Neural cell (in vitro differentiated cells): ENCODE measurements at regions not wholly inside any gene's neighbourhood (a gene's known extent, or its start where the extent isn't known, plus 50 kb on each side); places are given as distances from the start of the nearest gene placed in this dataset.

Experiments used
- H2AFZ ChIP-seq: fragments of 200-600, 300-800 bp; sonication (generic), shearing (Covaris generic); 2 replicates; pipeline ENCODE4 v1.6.0; 2014; ENCODE audit warnings: low read depth, mild to moderate bottlenecking, antibody characterized with exemption, low read length, moderate library complexity
- H3F3A ChIP-seq: fragments of 200-600 bp; shearing (Covaris generic); 2 replicates; pipeline ENCODE4 v1.6.1; 2016; ENCODE audit warnings: mild to moderate bottlenecking, moderate library complexity, mixed read lengths, antibody characterized with exemption, low read length; ENCODE audit not compliant: insufficient read depth, poor library complexity, severe bottlenecking
- H3K27ac ChIP-seq: fragments of 200-600, 300-800 bp; sonication (generic), shearing (Covaris generic); 2 replicates; pipeline ENCODE4 v1.5.1; 2014; ENCODE audit warnings: mild to moderate bottlenecking, low read length, moderate library complexity
- H3K27me3 ChIP-seq: fragments of 300-800, 200-600 bp; sonication (generic), shearing (Covaris generic); 2 replicates; pipeline ENCODE4 v1.6.0; 2014; ENCODE audit warnings: mild to moderate bottlenecking, low read depth, low read length, moderate library complexity; ENCODE audit not compliant: insufficient read depth
- H3K36me3 ChIP-seq: fragments of 300-800, 200-600 bp; sonication (generic), shearing (Covaris generic); 2 replicates; pipeline ENCODE4 v1.5.1; 2014; ENCODE audit warnings: mild to moderate bottlenecking, antibody characterized with exemption, low read length, moderate library complexity; ENCODE audit not compliant: insufficient read depth
- H3K4me2 ChIP-seq: fragments of 300-800, 200-600 bp; sonication (generic), shearing (Covaris generic); 2 replicates; pipeline ENCODE4 v1.6.0; 2014; ENCODE audit warnings: mild to moderate bottlenecking, low read length
- H3K4me3 ChIP-seq: fragments of 300-800, 200-600 bp; sonication (generic), shearing (Covaris generic); 2 replicates; pipeline ENCODE4 v1.5.1; 2014; ENCODE audit warnings: mild to moderate bottlenecking, low read length, moderate library complexity
- H3K79me2 ChIP-seq: fragments of 200-600 bp; shearing (Covaris generic); replicated peaks from 2 replicates; pipeline ENCODE4 v1.6.0; 2014; ENCODE audit warnings: mild to moderate bottlenecking, low read length, moderate library complexity; ENCODE audit not compliant: insufficient read depth
- H3K9ac ChIP-seq: fragments of 300-800, 200-600 bp; sonication (generic), shearing (Covaris generic); 2 replicates; pipeline ENCODE4 v1.6.1; 2016; ENCODE audit warnings: mild to moderate bottlenecking, low read length, mixed read lengths
- H3K9me2 ChIP-seq: fragments of 200-600 bp; shearing (Covaris generic); 2 replicates; pipeline ENCODE4 v1.6.1; 2016; ENCODE audit warnings: mild to moderate bottlenecking, low read length, mixed read lengths; ENCODE audit not compliant: insufficient read depth
- H3K9me3 ChIP-seq: fragments of 200-600, 300-800 bp; sonication (generic), shearing (Covaris generic); 2 replicates; pipeline ENCODE4 v1.6.1; 2016; ENCODE audit warnings: mild to moderate bottlenecking, mixed run types, low read length, moderate library complexity, mixed read lengths
- H4K20me1 ChIP-seq: fragments of 200-600 bp; shearing (Covaris generic); 2 replicates; pipeline ENCODE4 v1.6.1; 2016; ENCODE audit warnings: mild to moderate bottlenecking, mixed run types; ENCODE audit not compliant: insufficient read depth
- CTCF ChIP-seq: fragments of 450-650 bp; IDR thresholded peaks from 2 replicates; pipeline ENCODE4 v1.5.1; 2014; ENCODE audit warnings: antibody characterized with exemption, mild to moderate bottlenecking, moderate library complexity; ENCODE audit not compliant: poor library complexity, severe bottlenecking
- EP300 ChIP-seq: fragments of 450-650 bp; conservative IDR thresholded peaks from 2 replicates; pipeline ENCODE4 v1.6.1; 2014; ENCODE audit warnings: antibody characterized with exemption, mild to moderate bottlenecking, moderate library complexity; ENCODE audit not compliant: poor library complexity, severe bottlenecking
- EZH2 ChIP-seq: fragments of 200-600, 300-800 bp; shearing (Covaris generic), sonication (generic); IDR thresholded peaks from 2 replicates; pipeline ENCODE4 v1.6.1; 2014; ENCODE audit warnings: antibody characterized with exemption, low read length, borderline replicate concordance, mild to moderate bottlenecking; ENCODE audit not compliant: insufficient read depth, poor library complexity, severe bottlenecking
- MXI1 ChIP-seq: fragments of 450-650 bp; conservative IDR thresholded peaks from 2 replicates; pipeline ENCODE4 v1.6.1; 2014; ENCODE audit warnings: antibody characterized with exemption, mild to moderate bottlenecking; ENCODE audit not compliant: poor library complexity, severe bottlenecking
- POLR2AphosphoS5 ChIP-seq: IDR thresholded peaks from 2 replicates; pipeline ENCODE4 v1.6.1; 2012
- RAD21 ChIP-seq: fragments of 450-650 bp; conservative IDR thresholded peaks from 2 replicates; pipeline ENCODE4 v1.6.1; 2014; ENCODE audit warnings: antibody characterized with exemption, mild to moderate bottlenecking, moderate library complexity
- REST ChIP-seq: IDR thresholded peaks from 2 replicates; pipeline ENCODE4 v1.6.1; 2012; ENCODE audit warnings: borderline replicate concordance
- SMC3 ChIP-seq: fragments of 450-650 bp; conservative IDR thresholded peaks from 2 replicates; pipeline ENCODE4 v1.6.1; 2014; ENCODE audit warnings: antibody characterized with exemption, mild to moderate bottlenecking, moderate library complexity; ENCODE audit not compliant: poor library complexity
- TAF1 ChIP-seq: IDR thresholded peaks from 2 replicates; pipeline ENCODE4 v1.6.1; 2012; ENCODE audit warnings: low read depth

- Histone ChIP-seq H3K36me3 (no peaks in the 10 kb centered on the region), H3K9ac (no peak overlapping the region), H4K20me1 (no peaks in the 10 kb centered on the region), H3K9me2 (no peaks in the 10 kb centered on the region), H3F3A (no peaks in the 10 kb centered on the region), H3K4me3 (no peak overlapping the region), H3K27ac (no peak overlapping the region), H3K4me2 (no peak overlapping the region), H3K9me3 (no peaks in the 10 kb centered on the region), H3K27me3 (no peaks in the 10 kb centered on the region), H2AFZ (no peak overlapping the region), H3K79me2 (no peaks in the 10 kb centered on the region)
- no peak for TF ChIP-seq RAD21
- no peak for TF ChIP-seq EP300
- no peak for TF ChIP-seq TAF1
- TF ChIP-seq SMC3, result no peak
- no peak for TF ChIP-seq POLR2AphosphoS5
- no peak for TF ChIP-seq REST
- TF ChIP-seq MXI1, result no peak
- no peak for TF ChIP-seq EZH2
- TF ChIP-seq CTCF, result no peak
These were observed 537.7 kb downstream of the TRAM1L1 start for GRCh38 chr4:116547632-116548031.

GRCh38 chr4:116546759-116547158 lies 538.6 kb downstream of the TRAM1L1 start:
- no peaks in the 10 kb centered on the region for H3K9me3 ChIP-seq
- TF ChIP-seq REST (no peak), SMC3 (no peak), RAD21 (no peak), MXI1 (no peak), POLR2AphosphoS5 (no peak), EP300 (no peak), TAF1 (no peak), CTCF (no peak), EZH2 (no peak)
- no peaks in the 10 kb centered on the region for H3K9me2 ChIP-seq
- no peak overlapping the region for H3K27ac ChIP-seq
- no peaks in the 10 kb centered on the region for H3F3A ChIP-seq
- no peaks in the 10 kb centered on the region for H3K36me3 ChIP-seq
- H2AFZ ChIP-seq, result no peak overlapping the region
- H3K4me2 ChIP-seq, result no peak overlapping the region
- H4K20me1 ChIP-seq, result no peaks in the 10 kb centered on the region
- H3K27me3 ChIP-seq, result no peaks in the 10 kb centered on the region
- H3K4me3 ChIP-seq, result no peak overlapping the region
- no peaks in the 10 kb centered on the region for H3K79me2 ChIP-seq
- no peak overlapping the region for H3K9ac ChIP-seq
